Uterus (tissue), 3 donors: ENCODE measurements at regions not wholly inside any gene's neighbourhood (a gene's known extent, or its start where the extent isn't known, plus 50 kb on each side); places are given as distances from the start of the nearest gene placed in this dataset.
"Not testable (repeated sequence)": the region's sequence is repeated elsewhere in the genome, so short reads cannot be mapped to it uniquely, and the experiment has no call there.

ENCODE experiments used
- DNase-seq, 2 donors: peaks; one replicate each; pipeline ENCODE4 v3.0.0-alpha.2; 2019 to 2020
- H3K27ac ChIP-seq, 2 donors: fragments of 200-600 bp; sonication (generic); 1 replicate in 1 of 2; 2 replicates in 1 of 2; pipeline ENCODE4 v1.5.1; 2016 to 2018
- H3K27me3 ChIP-seq, 2 donors: fragments of 200-600 bp; sonication (generic); one replicate each; pipeline ENCODE4 v1.5.1; 2018 to 2019; ENCODE audit warnings: control low read depth in 1 of 2
- H3K36me3 ChIP-seq, 2 donors: fragments of 200-600 bp; sonication (generic); one replicate each; pipeline ENCODE4 v1.5.1; 2019; ENCODE audit warnings: control low read depth in 1 of 2
- H3K4me1 ChIP-seq, 2 donors: fragments of 200-600 bp; sonication (generic); one replicate each; pipeline ENCODE4 v1.5.1; 2018 to 2019; ENCODE audit warnings: control low read depth in 1 of 2
- H3K4me3 ChIP-seq, 2 donors: fragments of 200-600 bp; sonication (generic); 1 replicate in 1 of 2; 2 replicates in 1 of 2; pipeline ENCODE4 v1.5.1; 2018 to 2019; ENCODE audit warnings: mild to moderate bottlenecking in 1 of 2
- H3K9me3 ChIP-seq, 2 donors: fragments of 200-600 bp; sonication (generic); one replicate each; pipeline ENCODE4 v1.5.1; 2019; ENCODE audit warnings: control low read depth in 1 of 2
- POLR2A ChIP-seq, 2 donors: fragments of 450-650 bp; IDR thresholded peaks; one replicate each; pipeline ENCODE4 v1.6.1; 2016; ENCODE audit warnings: antibody characterized with exemption in 2 of 2, mild to moderate bottlenecking in 1 of 2, moderate library complexity in 1 of 2
- intact Hi-C: fragments of 100-400 bp; cut with DNase I; formaldehyde crosslinking; loops from one replicate; pipeline ENCODE4 v1.15.1; 2023; ENCODE audit warnings: low total_unique reads
- TF ChIP-seq, protein P1 (sequence below), 4 experiments: fragments of 200-600 bp in 2 of 4; fragments of 450-650 bp in 2 of 4; sonication (generic) in 2 of 4; IDR thresholded peaks; one replicate each; pipeline ENCODE4 v1.5.1; 2016 to 2019; ENCODE audit warnings: antibody characterized with exemption in 4 of 4, mild to moderate bottlenecking in 2 of 4, moderate library complexity in 1 of 4
- donor health status: DM: yes; HTN: yes; CAD: no.

DNA sequence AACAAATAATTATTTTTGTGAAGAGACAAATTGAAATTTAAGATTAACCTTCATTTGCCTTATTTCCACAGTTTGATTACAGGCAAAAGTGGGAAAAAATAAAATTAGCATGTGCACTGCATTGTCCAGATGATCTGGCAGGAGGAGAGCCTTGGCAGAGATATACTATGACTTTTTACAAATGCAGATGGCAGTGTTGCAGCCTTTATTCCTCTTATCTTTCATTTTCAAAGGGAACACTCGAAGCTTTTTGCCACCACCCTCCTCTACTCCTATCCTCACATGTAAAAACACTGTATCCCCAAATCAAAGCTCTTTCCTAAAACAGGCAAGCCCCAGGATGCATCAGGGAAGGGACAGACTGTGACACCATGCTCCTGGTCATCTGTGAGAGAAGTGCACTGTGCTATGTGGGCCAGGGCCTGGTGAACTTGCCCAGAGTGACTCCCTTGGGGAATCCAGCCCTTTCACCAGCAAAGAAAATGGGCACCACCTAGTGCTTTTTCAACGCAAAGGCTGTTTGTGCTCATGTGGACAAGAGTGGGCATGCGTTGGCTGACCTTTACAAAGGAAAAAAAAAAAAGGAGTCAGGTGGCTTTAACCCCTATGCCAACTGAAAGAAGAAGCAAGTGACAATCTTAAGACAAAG is 74.7 kb upstream of the ETAA1 start:
- peak; percentile 24 to 46 for DNase-seq
- Histone ChIP-seq H3K27ac (peak overlapping the region; percentile 59 to 68), H3K27me3 (no peaks in the 10 kb centered on the region), H3K4me3 (no peak overlapping the region), H3K9me3 (no peaks in the 10 kb centered on the region), H3K4me1 (no peaks in the 10 kb centered on the region), H3K36me3 (no peaks in the 10 kb centered on the region)
- intact Hi-C loops: no loop called here
- TF ChIP-seq, protein P1, sequence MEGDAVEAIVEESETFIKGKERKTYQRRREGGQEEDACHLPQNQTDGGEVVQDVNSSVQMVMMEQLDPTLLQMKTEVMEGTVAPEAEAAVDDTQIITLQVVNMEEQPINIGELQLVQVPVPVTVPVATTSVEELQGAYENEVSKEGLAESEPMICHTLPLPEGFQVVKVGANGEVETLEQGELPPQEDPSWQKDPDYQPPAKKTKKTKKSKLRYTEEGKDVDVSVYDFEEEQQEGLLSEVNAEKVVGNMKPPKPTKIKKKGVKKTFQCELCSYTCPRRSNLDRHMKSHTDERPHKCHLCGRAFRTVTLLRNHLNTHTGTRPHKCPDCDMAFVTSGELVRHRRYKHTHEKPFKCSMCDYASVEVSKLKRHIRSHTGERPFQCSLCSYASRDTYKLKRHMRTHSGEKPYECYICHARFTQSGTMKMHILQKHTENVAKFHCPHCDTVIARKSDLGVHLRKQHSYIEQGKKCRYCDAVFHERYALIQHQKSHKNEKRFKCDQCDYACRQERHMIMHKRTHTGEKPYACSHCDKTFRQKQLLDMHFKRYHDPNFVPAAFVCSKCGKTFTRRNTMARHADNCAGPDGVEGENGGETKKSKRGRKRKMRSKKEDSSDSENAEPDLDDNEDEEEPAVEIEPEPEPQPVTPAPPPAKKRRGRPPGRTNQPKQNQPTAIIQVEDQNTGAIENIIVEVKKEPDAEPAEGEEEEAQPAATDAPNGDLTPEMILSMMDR (IDR thresholded peaks at IDR 0.05): peak in 2 of 4 experiments; percentile 17 to 23
- TF ChIP-seq POLR2A (IDR thresholded peaks at IDR 0.05): no peak

DNA sequence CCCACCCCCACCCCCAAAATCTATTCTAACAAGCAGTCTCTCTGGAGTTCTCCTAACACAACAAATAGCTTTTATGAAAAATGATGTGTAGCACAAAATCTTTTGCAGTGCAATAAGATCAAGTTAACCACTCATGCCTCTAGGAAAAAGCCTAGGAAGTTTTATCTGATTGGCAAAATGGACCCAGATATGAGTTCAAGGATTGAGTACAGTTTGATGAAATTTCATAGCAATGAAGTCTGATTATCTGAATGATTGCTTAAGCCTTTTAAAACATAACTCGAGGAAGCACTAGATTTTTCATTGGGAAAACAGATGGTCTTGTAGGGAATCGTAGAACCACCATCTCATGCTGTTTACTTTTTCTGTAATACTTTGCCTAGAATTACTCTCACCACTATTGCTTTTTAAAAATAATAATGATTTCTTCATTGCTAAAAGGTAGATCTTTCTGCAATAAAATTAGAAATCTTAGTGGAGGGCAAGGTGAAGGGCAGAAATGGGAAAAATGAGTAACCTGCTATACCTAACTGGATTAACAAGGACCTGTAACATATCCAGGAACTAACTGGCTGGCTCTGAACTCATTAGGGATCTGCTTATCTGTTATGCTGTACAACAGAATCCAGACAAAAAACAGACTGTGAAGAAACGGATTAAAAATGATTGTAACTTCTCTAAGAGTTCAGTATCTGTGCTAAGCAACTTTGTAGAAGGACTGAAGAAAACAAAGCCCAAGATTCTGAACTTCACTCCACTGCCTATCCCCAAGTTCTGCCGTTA is 73.7 kb upstream of the ETAA1 start:
- Histone ChIP-seq H3K36me3 (no peaks in the 10 kb centered on the region), H3K27me3 (no peaks in the 10 kb centered on the region), H3K4me1 (no peaks in the 10 kb centered on the region), H3K9me3 (no peaks in the 10 kb centered on the region), H3K4me3 (no peak overlapping the region), H3K27ac (peak overlapping the region; percentile 58 to 68)
- DNase-seq: no peak
- TF ChIP-seq, protein P1 (IDR thresholded peaks at IDR 0.05): no peak
- TF ChIP-seq POLR2A (IDR thresholded peaks at IDR 0.05): no peak
- intact Hi-C loops: no loop called here

DNA sequence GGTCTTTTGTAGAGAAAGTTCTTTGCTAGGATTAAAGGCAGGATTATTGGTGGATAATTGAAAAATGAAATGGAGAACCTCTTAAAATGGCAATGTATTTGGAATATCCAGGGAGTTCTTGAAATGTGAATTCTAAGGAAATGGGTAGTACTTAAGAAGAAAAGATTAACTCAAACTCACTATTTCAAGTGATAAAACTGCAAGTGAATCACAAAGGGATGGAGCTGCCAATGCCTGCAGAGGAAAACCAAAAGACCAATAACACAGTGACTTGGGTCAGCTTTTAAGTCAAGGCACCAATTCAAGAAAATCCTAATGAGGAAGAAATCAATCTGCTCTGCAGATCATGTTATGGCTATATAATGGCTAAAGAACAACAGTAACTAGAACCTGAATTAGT is 67.6 kb upstream of the ETAA1 start:
- no peaks in the 10 kb centered on the region for H3K4me1 ChIP-seq
- intact Hi-C loops: no loop called here
- no peak for DNase-seq
- TF ChIP-seq POLR2A (IDR thresholded peaks at IDR 0.05): no peak
- TF ChIP-seq, protein P1 (IDR thresholded peaks at IDR 0.05): no peak
- H3K27me3 ChIP-seq: no peaks in the 10 kb centered on the region
- no peak overlapping the region for H3K4me3 ChIP-seq
- no peaks in the 10 kb centered on the region for H3K36me3 ChIP-seq
- H3K9me3 ChIP-seq: no peaks in the 10 kb centered on the region
- H3K27ac ChIP-seq: no peak overlapping the region

DNA sequence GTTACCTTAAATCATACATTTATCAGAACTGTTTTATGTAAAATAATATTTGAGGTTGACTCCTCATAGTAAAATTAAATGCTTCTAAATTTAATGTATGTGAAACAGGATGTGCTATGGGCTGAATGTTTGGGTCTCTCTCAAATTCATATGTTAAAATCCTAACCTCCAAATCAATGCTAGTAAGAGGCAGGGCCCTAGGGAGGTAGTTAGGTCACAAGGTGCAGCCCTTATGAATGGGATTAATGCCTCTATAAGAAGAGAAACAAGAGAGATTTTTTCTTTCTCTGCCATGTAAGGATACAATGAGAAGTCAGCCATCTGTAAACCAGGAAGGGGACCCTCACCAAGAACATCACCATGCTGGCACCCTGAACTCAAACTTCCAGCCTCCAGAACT is 67.2 kb upstream of the ETAA1 start:
- no peak overlapping the region for H3K27ac ChIP-seq
- no peak for DNase-seq
- no peak for TF ChIP-seq POLR2A (IDR thresholded peaks at IDR 0.05)
- TF ChIP-seq, protein P1 (IDR thresholded peaks at IDR 0.05): no peak
- H3K4me1 ChIP-seq: no peaks in the 10 kb centered on the region
- no peaks in the 10 kb centered on the region for H3K36me3 ChIP-seq
- H3K4me3 ChIP-seq: no peak overlapping the region
- H3K27me3 ChIP-seq: no peaks in the 10 kb centered on the region
- no peaks in the 10 kb centered on the region for H3K9me3 ChIP-seq
- intact Hi-C loops: no loop called here

DNA sequence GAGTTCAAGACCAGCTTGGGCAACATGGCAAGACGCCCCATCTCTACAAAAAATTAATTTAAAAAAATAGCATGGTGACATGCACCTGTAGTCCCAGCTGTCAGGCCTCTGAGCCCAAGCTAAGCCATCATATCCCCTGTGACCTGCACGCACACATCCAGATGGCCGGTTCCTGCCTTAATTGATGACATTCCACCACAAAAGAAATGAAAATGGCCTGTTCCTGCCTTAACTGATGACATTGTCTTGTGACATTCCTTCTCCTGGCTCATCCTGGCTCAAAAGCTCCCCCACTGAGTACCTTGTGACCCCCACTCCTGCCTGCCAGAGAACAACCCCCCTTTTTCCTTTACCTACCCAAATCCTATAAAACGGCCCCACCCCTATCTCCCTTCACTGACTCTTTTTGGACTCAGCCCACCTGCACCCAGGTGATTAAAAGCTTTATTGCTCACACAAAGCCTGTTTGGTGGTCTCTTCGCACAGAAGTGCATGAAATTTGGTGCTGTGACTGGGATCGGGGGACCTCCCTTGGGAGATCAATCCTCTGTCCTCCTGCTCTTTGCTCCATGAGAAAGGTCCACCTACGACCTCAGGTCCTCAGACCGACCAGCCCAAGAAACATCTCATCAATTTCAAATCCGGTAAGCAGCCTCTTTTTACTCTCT is 65.6 kb upstream of the ETAA1 start:
- H3K4me1 ChIP-seq, H3K27ac ChIP-seq, DNase-seq, H3K4me3 ChIP-seq, H3K36me3 ChIP-seq, H3K27me3 ChIP-seq, intact Hi-C loops, H3K9me3 ChIP-seq: not testable (repeated sequence)
